Breast epithelium (tissue), 3 donors: ENCODE measurements at regions not wholly inside any gene's neighbourhood (a gene's known extent, or its start where the extent isn't known, plus 50 kb on each side); places are given as distances from the start of the nearest gene placed in this dataset.

Experiments
- POLR2A ChIP-seq: fragments of 450-650 bp; IDR thresholded peaks from one replicate; pipeline ENCODE4 v1.6.1; 2016; ENCODE audit warnings: antibody characterized with exemption, mild to moderate bottlenecking, moderate library complexity
- TF ChIP-seq, protein P1 (sequence below), 3 donors: fragments of 450-650 bp; IDR thresholded peaks; one replicate each; pipeline ENCODE4 v1.5.1; 2016 to 2017; ENCODE audit warnings: antibody characterized with exemption in 3 of 3, mild to moderate bottlenecking in 3 of 3, moderate library complexity in 3 of 3

DNA sequence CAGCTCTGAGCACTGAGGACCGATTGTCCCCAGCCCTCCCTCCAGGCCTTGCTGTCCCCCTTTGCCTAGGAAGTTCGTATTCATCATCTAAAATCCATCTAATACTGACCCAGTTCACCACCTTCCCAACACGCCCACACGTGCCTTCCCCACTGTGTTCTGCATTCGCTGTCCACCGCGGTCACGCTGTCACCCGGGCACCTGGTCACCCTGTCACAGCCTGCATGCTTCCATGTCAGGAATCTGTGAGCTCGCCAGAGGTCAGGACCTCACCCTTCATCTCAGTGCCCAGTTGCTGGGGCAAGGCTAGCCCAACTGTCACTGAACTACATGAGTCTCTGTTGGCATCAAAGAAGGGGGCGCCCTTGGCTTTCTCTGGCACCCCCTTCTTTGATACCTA is 82.9 kb upstream of the RUFY1 start:
- TF ChIP-seq, protein P1, sequence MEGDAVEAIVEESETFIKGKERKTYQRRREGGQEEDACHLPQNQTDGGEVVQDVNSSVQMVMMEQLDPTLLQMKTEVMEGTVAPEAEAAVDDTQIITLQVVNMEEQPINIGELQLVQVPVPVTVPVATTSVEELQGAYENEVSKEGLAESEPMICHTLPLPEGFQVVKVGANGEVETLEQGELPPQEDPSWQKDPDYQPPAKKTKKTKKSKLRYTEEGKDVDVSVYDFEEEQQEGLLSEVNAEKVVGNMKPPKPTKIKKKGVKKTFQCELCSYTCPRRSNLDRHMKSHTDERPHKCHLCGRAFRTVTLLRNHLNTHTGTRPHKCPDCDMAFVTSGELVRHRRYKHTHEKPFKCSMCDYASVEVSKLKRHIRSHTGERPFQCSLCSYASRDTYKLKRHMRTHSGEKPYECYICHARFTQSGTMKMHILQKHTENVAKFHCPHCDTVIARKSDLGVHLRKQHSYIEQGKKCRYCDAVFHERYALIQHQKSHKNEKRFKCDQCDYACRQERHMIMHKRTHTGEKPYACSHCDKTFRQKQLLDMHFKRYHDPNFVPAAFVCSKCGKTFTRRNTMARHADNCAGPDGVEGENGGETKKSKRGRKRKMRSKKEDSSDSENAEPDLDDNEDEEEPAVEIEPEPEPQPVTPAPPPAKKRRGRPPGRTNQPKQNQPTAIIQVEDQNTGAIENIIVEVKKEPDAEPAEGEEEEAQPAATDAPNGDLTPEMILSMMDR (IDR thresholded peaks at IDR 0.05), result no peak
- no peak for TF ChIP-seq POLR2A
